ENCODE measurements at regions not wholly inside any gene's neighbourhood (a gene's known extent, or its start where the extent isn't known, plus 50 kb on each side); places are given as distances from the start of the nearest gene placed in this dataset.
"Not testable (repeated sequence)": the region's sequence is repeated elsewhere in the genome, so short reads cannot be mapped to it uniquely, and the experiment has no call there.

DNA sequence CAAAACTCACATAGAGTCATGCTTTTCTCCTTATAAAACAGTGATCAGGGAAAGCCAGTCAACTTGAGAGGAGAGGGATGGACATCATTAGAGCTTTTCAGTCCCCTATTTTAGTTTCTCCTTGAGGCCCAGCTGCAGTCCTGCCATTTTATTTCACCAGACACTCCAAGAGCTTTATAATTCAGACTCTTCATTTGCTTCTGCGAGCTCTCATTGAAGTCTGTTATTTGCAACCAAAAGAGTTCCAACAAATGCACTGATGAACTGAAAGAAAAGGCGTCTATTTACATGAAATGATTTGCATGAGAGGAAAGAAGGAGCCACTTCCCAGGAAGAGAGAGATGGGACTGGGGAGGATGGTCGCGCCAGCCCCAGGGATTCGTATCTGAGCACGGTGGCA lies 86.8 kb downstream of the NDUFA12 start:
- in situ Hi-C loops (cut with HindIII; ENCODE audit: low sequenced_read_pairs): loop anchor here (10.0 kb wide), 1 partner anchor 62 kb away; no protein-coding TSS in a partner anchor

DNA sequence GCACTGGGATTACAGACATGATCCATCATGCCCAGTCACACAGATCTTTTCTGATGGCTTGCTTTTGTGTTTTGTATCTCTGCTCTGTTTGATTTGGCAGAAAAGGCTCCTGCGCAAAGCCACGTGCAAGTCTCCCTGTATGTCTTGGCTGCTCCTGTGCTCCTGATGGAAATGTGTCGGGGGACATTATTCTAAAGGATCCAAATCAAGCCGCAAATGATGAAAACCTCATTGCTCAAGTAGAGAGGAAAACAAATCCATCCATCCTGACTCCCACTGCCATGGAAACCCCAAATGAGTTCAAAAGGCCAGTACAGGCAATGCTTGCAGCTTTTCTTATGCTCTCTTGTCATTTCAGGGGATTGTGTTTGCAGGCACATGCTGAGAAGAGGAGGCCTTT lies 93.8 kb downstream of the NDUFA12 start:
- in situ Hi-C loops (cut with HindIII; ENCODE audit: low sequenced_read_pairs): loop anchor here (10.0 kb wide), 1 partner anchor 55 kb away; no protein-coding TSS in a partner anchor

DNA sequence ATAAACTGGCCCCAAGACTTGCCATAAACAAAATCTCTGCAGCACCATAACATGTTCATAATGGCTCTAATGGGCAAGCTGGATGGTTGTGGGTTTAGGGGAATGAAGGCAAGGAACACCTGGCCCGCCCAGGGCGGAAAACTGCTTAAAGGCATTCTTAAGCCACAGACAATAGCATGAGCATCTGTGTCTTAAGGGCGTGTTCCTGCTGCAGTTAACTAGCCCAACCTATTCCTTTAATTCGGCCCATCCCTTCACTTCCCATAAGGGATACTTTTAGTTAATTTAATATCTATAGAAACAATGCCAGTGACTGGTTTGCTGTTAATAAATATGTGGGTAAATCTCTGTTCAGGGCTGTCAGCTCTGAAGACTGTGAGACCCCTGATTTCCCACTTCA lies 97.7 kb downstream of the NDUFA12 start:
- in situ Hi-C loops (cut with HindIII; ENCODE audit: low sequenced_read_pairs): not testable (repeated sequence)

DNA sequence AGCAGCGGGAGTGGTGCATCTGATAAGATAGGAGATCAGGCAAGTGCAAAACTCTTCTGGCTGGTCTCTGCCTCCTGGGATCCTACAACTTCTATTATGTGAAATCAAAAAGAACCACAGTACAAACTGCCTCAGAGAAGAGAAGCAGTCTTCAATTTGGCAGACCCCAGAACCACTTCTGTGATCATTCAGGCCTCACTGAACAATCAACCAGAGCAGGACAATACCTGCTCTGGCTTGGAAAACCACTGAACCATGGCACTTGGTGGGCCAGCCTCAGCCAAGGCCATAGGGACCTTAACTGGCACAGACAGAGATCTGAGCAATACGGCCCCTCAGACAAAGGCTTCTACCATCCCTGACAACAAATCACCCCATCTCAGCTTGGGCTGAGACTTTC lies 103.0 kb downstream of the NDUFA12 start:
- in situ Hi-C loops (cut with HindIII; ENCODE audit: low sequenced_read_pairs): no loop called here

DNA sequence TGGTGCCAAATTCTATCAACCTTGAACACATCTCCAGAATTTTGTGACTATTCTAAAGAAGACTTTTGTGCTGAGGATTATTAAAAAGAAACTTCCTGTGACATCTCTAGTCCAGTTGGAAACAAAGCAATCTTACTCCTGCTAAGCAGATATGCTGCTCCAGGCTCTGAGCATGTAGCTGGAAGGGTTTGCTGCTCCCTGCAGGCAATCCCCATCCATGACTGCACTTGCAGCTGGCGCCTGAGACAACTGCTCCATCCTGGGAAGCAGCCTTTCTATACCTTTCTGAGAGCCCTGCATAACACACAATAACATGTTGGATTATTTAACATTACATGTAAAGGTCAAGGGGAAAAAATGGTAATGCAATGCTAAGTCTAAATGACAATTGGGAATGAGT lies 105.1 kb downstream of the NDUFA12 start:
- in situ Hi-C loops (cut with HindIII; ENCODE audit: low sequenced_read_pairs): no loop called here

DNA sequence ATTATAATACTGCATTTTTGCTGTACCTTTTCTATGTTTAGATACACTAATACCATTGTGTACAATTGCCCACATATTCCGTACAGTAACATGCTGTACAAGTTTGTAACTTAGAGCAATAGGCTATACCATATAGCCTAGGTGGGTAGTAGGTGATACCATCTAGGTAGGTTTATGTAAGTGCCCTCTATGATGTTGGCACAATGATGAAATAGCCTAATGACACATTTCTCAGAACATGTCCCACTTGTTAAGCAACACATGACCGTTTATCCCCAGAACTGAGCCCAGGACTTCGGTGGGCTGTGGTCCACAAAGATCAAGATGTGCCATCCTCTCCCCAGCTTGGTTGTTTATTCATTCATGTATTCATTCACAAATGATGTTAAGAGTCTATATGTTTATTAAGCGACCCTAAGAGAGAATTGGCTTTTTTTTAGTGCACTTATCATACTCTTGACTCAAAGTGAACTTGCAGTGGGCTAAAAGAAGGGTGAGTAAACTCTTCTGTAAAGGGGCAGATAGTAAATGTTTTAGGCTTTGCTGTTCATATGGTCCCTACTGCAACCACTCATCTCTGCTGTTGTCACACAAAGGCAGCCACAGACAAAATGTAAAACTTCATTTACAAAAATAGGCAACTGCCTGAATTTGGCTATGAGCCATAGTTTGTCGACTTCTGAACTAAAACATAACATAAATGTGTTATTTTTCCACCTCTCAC lies 110.8 kb downstream of the NDUFA12 start:
- in situ Hi-C loops (cut with HindIII; ENCODE audit: low sequenced_read_pairs): no loop called here

DNA sequence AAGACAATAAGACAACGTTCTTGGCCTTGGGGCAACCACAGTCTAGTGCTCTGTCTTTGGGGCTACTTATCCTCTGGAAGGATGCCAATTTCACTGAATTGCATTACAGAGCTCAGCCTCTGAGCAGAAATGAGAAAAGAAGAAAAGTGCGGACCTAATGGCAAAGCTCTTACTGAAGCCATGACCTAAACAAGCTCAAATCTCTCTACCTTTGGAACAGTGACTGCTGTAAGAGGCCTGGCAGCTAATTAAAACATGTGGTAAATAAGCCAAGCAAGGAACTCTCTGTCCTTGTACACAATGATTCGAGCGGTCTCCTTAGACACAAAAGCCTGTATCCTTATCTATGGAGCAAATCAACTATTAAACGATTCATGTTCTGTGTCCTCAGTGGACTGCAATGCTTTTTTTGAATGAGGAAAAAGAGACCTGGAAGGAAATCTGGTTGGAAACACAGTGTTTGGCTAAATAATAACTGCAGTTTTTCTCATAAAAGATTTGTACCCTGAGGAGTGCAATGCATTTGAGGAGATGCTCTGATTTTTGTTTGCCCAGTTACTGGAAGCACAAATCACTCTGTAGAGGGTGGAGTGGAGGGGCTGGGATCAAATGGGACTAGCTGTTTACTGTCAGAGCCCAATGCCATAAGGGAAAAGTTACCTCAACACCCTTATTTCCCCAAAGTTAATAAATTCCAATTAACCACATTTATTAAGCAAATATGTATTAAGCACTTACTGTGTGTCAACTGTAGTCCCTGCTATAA lies 113.9 kb downstream of the NDUFA12 start:
- in situ Hi-C loops (cut with HindIII; ENCODE audit: low sequenced_read_pairs): no loop called here

DNA sequence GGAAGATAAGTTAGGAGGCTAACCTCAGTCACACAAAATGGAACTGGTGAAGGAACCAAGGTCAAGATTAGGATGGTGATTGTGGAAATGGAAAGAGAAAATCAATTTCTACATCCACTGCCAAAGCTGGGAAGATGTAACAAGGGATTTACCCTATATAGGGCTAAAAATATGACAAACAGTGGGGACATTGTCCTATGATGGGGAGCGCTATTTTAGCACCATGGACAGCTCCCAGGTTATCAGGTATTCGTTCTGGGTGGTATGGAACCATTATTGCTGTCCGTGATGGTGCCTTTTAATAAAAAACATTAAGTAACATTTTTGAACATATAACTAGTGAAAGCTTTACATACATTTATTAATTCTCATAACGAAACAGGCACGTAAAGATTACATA lies 124.0 kb downstream of the NDUFA12 start:
- in situ Hi-C loops (cut with HindIII; ENCODE audit: low sequenced_read_pairs): no loop called here

DNA sequence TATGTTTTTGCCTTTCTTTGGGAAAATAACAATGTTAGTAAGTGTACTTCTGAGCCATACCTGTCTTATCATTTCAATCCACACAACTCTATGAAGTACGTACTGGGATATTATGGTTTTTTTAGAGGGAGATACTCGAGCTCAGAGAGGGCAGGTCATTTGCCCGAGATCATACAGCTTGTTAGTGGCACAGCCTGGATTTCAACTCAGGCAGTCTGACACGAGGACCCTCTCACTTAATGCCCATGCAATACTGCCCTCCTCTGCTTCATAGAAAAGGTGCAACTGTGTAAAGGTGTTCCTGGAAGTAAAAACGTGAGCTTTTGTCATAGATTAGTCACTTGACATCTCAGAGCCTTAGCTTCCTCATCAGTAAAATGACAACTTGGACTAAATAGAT lies 128.0 kb downstream of the NDUFA12 start:
- in situ Hi-C loops (cut with HindIII; ENCODE audit: low sequenced_read_pairs): no loop called here

DNA sequence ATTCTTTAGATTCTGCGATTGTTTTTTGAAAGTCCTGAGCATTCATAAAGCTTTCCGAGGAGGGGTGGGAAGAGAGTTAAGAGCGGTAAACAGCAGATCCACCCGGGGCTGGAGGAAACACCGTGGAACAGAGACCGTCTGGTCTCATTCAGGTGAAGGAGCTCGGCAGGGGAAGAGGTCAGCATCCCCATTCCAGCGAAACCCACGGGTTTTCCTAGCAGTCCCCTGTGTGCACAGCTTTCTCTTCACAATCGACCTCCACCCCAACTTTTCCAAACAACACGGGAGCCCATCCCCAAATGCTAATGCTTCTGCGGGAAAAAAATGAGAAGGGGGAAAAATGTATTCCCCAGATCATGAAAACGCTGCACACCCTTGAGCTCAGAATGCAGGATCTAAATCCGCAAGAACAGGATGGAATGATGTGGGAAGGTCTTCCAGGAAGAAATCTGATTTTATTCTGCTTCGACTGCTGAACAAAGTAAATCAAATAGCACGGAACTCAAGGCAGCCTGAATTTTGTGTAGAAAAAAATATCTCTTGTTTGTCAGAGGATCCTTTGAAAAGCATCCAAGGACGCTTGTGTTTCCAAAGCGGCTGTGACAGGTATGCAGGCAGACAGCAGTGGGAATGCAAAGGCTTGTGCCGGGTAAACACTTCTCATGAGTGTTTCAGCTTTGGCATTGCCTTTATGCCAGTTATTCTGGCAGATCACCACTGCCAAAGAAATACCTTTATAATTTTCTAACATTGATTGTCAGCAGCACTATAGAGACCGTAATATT lies 128.8 kb downstream of the NDUFA12 start:
- in situ Hi-C loops (cut with HindIII; ENCODE audit: low sequenced_read_pairs): no loop called here

DNA sequence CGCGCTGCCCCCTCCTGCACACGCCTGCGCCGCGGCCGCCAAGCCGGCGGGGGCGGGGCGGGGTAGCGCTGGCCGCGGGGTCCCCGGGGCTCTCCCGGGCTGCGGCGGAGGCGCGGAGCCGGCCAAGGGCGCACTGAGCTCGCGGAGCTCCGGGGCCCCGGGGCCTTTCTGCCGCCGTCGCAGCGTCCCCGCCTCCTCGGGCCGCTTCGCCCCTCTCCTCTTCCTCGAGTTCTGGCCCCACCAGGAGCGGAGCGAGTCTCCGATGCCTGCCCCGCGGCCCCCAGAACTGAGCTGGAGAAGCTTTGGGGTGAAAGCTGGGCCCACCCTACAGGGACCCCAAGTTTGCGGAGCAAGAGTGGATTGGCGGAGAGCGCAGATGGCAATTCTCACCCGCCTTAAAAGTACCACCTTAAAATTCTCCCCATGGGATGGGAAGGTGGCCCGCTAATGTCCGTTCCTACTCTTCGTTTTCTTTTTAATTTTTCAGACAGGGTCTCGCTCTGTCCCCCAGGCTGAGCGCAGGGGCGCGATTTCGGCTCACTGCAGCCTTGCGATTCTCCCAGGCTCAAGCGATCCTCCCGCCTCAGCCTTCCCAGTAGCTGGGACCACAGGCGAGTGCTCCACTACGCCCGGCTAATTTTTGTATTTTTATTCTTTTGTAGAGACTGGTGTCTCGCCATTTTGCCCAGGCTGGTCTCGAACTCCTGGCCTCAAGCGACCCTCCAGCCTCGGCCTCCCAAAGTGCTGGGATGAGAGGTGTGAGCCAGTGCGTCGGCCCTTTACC lies 129.6 kb downstream of the NDUFA12 start:
- in situ Hi-C loops (cut with HindIII; ENCODE audit: low sequenced_read_pairs): no loop called here

DNA sequence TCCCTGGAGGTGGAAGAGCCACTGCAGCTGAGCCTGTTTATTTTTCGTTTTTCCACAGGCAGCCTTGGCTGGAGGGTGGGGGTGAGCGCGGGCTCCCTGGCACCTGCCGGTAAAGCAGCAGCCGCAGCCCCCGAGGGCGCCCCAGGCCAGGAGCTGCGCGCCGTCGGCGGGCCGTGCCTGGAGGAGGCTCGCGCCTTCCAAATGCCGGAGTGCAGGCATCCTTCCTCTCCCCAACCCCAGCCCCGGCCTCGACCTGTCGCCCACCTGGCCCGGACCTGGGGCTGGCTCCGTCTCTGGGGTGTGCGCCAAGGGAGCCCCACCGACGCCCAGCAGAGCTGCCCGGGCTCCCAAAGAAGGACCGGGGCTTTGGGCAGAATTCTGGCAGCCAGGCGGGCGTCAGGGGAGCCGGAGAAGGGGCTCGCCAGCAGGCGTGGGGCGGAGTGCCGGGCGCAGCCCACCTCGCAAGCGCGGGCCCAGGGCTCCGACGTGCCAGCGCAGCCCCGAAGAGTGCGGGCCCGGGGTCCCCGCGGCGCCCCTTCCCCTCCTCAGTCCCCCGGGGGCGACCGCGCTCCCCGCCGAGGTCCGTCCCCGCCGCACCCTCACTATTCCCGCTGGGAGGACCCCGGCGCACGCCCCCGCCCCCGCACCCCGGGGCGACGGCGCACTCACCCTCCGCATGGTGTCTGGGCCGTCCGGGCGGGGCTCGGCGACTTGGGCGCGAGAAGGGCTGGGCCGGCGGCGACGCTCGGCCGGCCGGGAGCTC lies 130.3 kb downstream of the NDUFA12 start:
- in situ Hi-C loops (cut with HindIII; ENCODE audit: low sequenced_read_pairs): no loop called here

DNA sequence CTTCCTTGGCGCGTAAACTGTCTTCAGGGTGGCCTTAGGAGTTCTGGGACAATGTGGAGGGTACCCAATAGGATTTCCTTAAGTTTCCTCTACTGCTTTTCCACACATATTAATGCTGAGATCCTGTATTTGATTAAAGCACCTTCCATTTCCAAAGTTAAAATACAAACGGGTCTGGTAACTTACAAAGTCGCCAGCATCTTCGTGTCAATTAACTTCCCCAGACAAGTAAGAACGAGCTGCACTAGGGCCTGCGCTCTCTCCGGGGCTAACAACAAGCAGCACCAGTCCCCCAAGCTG lies 130.9 kb downstream of the NDUFA12 start:
- in situ Hi-C loops (cut with HindIII; ENCODE audit: low sequenced_read_pairs): no loop called here

DNA sequence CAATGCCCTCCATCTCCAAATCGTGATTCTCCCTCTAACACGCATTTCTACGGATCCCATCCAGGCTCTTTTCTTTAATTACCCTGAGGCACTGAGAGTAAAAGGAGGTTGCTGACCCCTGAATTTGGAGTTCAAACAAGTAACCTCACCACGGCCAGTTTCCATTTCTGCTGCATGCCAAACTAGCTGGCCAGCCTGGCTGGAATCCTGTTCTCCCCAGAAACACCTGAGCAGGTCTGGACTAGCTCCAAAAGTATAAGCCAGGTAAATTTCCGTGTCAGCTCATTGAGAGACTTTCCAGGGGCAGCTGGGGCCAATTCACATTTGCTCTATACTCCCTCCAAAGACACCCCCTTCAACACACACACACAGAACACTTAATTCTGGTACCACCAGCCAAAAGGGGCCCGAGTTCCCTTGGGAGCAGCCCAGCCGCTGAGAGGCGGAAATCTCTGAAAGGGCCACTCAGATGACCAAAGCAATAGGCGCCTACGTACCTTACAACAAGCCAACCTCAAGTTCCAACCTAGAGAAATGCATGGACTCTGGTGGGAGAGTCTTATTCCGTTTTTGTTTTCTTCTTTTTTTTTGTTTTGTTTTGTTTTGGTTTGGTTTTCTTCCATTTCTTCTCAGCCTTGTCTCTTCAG lies 131.4 kb downstream of the NDUFA12 start:
- in situ Hi-C loops (cut with HindIII; ENCODE audit: low sequenced_read_pairs): no loop called here

DNA sequence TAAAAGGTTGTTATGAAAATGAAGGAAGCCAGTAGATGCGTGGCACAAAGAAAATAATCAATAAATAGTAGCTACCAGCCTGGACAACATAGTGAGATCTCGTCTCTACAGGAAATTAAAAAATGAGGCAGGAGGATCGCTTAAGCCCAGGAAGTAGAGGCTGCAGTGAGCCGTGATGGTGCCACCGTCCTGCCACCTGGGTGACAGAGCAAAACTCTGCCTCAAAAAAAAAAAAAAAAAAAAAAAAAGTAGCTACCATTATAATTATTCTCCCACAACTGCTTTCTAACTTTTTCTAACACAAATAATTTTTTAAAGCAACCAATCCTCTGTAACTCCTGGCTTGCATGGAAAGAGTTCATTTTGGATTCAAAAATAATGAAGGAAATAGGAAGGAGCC lies 133.0 kb downstream of the NDUFA12 start:
- in situ Hi-C loops (cut with HindIII; ENCODE audit: low sequenced_read_pairs): no loop called here

DNA sequence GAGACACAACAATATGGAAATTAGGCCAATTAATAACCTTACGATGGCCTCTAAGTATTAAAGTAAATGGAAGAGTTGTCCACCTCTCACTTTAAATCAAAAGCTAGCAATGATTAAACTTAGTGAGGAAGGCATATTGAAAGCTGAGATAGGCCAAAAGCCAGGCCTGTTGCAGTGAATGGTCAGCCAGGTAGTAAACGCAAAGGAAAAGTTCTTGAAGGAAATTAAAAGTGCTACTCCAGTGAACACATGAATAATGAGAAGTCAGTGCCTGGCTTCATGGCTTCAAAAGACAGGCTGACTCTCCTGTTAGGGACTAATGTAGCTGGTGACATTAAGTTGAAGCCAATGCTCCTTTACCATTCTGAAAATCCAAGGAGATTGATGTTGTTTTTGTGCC lies 135.3 kb downstream of the NDUFA12 start:
- in situ Hi-C loops (cut with HindIII; ENCODE audit: low sequenced_read_pairs): no loop called here

DNA sequence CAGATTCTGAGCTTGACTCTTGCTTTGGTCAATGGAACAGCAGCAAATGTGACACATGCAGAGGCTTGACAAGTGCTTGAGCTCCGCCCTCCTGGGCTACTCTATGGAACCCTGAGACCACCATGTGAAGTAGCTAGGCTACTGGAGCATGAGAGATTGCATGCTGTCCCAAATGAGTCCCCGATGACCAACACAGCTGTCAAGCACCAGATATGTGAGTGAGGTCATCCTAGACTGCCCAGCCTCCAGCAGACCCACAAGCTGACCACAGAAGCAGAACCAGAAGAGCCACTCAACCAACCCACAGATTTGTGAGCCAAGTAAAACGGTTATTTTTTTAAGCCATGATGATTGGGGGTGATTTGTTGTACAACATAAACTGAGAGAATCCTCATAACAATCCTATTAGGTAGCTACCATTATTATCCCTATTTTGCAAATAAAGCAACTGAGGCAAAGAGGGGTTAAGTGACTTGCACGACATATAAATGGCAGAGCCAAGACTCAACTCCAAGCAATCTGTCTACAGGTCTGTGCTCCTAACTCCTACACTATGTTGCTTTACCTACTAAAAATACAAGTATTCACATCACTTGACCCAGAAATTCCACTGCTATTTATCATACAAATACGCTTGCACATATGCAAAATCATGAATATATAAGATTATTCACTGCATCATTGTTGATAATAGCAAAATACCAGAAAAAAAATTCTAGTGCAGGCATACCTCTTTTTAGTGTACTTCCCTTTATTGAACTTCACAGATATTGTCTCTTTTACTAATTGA lies 136.2 kb downstream of the NDUFA12 start:
- in situ Hi-C loops (cut with HindIII; ENCODE audit: low sequenced_read_pairs): no loop called here

DNA sequence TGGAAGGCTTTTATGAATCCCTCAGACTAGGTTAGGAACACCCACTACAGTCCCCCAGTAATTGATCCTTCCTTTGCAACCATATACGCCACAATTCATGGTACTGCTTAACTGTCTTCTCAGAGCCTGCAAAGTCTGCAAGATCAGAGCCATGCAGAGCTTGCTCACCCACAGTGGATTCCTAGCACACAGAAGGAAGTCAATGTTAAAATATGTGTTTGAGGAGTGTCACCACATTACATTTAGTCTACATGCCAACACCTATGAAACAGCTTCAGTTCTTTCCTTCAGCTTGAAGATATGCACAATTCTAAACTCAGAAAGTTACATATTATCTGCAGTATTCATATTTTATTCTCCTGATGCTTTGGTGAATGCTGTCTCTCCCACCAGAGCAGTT lies 138.5 kb downstream of the NDUFA12 start:
- in situ Hi-C loops (cut with HindIII; ENCODE audit: low sequenced_read_pairs): no loop called here
